Ovary (tissue), 3 donors: ENCODE measurements at regions not wholly inside any gene's neighbourhood (a gene's known extent, or its start where the extent isn't known, plus 50 kb on each side); places are given as distances from the start of the nearest gene placed in this dataset.

ENCODE experiments used
- EP300 ChIP-seq: sonication (generic); formaldehyde crosslinking; IDR thresholded peaks from one replicate; pipeline ENCODE4 v1.6.1; 2017; ENCODE audit warnings: antibody characterized with exemption
- POLR2A ChIP-seq: fragments of 450-650 bp; IDR thresholded peaks from one replicate; pipeline ENCODE4 v1.6.1; 2017; ENCODE audit warnings: antibody characterized with exemption, mild to moderate bottlenecking, moderate library complexity
- TF ChIP-seq, protein P1 (sequence below), 3 donors: fragments of 450-650 bp in 2 of 3; fragments of 200-600 bp in 1 of 3; IDR thresholded peaks; one replicate each; pipeline versions ENCODE4 v1.5.1 to v1.8.0; 2016 to 2022; ENCODE audit warnings: antibody characterized with exemption in 3 of 3, mild to moderate bottlenecking in 1 of 3
- donor health status: DM: no; HTN: no; CAD: no.

DNA sequence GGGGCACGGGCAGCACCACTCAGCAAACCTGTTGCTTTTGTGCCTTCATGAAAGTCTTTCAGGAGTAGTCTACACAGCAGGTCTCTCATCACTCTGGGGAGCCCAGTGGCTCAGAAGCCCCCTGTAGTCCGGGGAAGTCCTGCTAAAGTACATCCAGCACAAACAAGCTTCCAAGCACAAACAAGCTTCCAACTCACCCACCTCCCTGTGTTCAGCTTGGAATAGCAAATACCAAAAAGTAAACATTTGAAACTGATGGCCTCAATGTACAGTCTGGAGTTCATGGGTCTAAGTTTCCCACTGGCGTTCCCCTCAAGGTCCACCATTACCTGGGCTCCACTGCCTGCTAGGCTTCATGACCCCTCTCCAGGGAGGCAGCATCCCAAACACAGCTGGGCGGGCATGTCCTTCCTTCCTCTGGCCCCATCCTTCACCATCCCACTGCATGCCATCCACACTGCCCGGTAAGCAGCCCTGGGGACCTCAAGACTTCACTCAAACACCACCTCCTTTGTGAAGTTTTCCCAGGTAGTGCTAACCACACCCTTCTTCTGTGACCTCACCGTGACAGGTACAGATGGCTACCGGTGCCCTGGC, 62.8 kb upstream of the SIAH1 start:
- TF ChIP-seq, protein P1, sequence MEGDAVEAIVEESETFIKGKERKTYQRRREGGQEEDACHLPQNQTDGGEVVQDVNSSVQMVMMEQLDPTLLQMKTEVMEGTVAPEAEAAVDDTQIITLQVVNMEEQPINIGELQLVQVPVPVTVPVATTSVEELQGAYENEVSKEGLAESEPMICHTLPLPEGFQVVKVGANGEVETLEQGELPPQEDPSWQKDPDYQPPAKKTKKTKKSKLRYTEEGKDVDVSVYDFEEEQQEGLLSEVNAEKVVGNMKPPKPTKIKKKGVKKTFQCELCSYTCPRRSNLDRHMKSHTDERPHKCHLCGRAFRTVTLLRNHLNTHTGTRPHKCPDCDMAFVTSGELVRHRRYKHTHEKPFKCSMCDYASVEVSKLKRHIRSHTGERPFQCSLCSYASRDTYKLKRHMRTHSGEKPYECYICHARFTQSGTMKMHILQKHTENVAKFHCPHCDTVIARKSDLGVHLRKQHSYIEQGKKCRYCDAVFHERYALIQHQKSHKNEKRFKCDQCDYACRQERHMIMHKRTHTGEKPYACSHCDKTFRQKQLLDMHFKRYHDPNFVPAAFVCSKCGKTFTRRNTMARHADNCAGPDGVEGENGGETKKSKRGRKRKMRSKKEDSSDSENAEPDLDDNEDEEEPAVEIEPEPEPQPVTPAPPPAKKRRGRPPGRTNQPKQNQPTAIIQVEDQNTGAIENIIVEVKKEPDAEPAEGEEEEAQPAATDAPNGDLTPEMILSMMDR (IDR thresholded peaks at IDR 0.05): no peak
- no peak for TF ChIP-seq POLR2A
- TF ChIP-seq EP300: no peak
